SU-DHL-6 (cell line): ENCODE measurements at regions not wholly inside any gene's neighbourhood (a gene's known extent, or its start where the extent isn't known, plus 50 kb on each side); places are given as distances from the start of the nearest gene placed in this dataset.

Experiments used
- H2AFZ ChIP-seq: fragments of 200-600 bp; sonication (generic); 2 replicates; pipeline ENCODE4 v1.6.1; 2014; ENCODE audit warnings: low read depth, mild to moderate bottlenecking, moderate library complexity, mixed read lengths, antibody characterized with exemption, low read length; ENCODE audit not compliant: severe bottlenecking
- H3F3A ChIP-seq: fragments of 200-600 bp; shearing (Covaris generic); 2 replicates; pipeline ENCODE4 v1.6.0; 2016; ENCODE audit warnings: antibody characterized with exemption, mild to moderate bottlenecking; ENCODE audit not compliant: insufficient read depth
- H3K27ac ChIP-seq: fragments of 200-600 bp; sonication (generic); 2 replicates; pipeline ENCODE4 v1.5.1; 2016; ENCODE audit warnings: low read depth, mild to moderate bottlenecking, low read length, moderate library complexity, mixed read lengths
- H3K27me3 ChIP-seq: fragments of 200-600 bp; sonication (generic), shearing (Covaris generic); 2 replicates; pipeline ENCODE4 v1.6.0; 2014; ENCODE audit warnings: mild to moderate bottlenecking, low read length
- H3K36me3 ChIP-seq: fragments of 200-600 bp; sonication (generic); 2 replicates; pipeline ENCODE4 v1.6.1; 2014; ENCODE audit warnings: mild to moderate bottlenecking, low read length, mixed read lengths
- H3K4me2 ChIP-seq: fragments of 300-600, 200-600 bp; shearing (Covaris generic), sonication (generic); 2 replicates; pipeline ENCODE4 v1.6.0; 2014; ENCODE audit warnings: low read length, low read depth, mild to moderate bottlenecking; ENCODE audit not compliant: poor library complexity, severe bottlenecking
- H3K4me3 ChIP-seq: fragments of 200-600 bp; sonication (generic); 2 replicates; pipeline ENCODE4 v1.5.1; 2014; ENCODE audit warnings: antibody characterized with exemption, low read length, mild to moderate bottlenecking, mixed read lengths; ENCODE audit not compliant: insufficient read depth, poor library complexity, severe bottlenecking
- H3K79me2 ChIP-seq: fragments of 200-600 bp; sonication (generic); 2 replicates; pipeline ENCODE4 v1.6.1; 2014; ENCODE audit warnings: mild to moderate bottlenecking, low read length, moderate library complexity; ENCODE audit not compliant: insufficient read depth
- H3K9ac ChIP-seq: fragments of 200-600 bp; sonication (generic); 2 replicates; pipeline ENCODE4 v1.7.0; 2014; ENCODE audit warnings: mild to moderate bottlenecking, low read length
- H3K9me2 ChIP-seq: fragments of 200-600 bp; sonication (generic); replicated peaks from 2 replicates; pipeline ENCODE4 v1.6.1; 2014; ENCODE audit warnings: low read length; ENCODE audit not compliant: insufficient read depth
- H3K9me3 ChIP-seq: fragments of 200-600 bp; sonication (generic); 2 replicates; pipeline ENCODE4 v1.6.1; 2014; ENCODE audit warnings: low read length, mixed read lengths; ENCODE audit not compliant: insufficient read depth
- H4K20me1 ChIP-seq: fragments of 200-600 bp; sonication (generic); 2 replicates; pipeline ENCODE4 v1.6.1; 2014; ENCODE audit warnings: low read depth, mild to moderate bottlenecking, antibody characterized with exemption, low read length, moderate library complexity, mixed read lengths
- EZH2phosphoT487 ChIP-seq: fragments of 200-600 bp; sonication (generic), shearing (Covaris generic); conservative IDR thresholded peaks from 2 replicates; pipeline ENCODE4 v1.6.1; 2018; ENCODE audit warnings: mild to moderate bottlenecking, antibody characterized with exemption, low read length, moderate library complexity, mixed read lengths
- TF ChIP-seq, protein P1 (sequence below): fragments of 200-600 bp; sonication (generic); IDR thresholded peaks from one replicate; pipeline ENCODE4 v1.5.1; 2017; ENCODE audit warnings: antibody characterized with exemption, mild to moderate bottlenecking, low read length, moderate library complexity; ENCODE audit not compliant: insufficient read depth, poor library complexity, severe bottlenecking

DNA sequence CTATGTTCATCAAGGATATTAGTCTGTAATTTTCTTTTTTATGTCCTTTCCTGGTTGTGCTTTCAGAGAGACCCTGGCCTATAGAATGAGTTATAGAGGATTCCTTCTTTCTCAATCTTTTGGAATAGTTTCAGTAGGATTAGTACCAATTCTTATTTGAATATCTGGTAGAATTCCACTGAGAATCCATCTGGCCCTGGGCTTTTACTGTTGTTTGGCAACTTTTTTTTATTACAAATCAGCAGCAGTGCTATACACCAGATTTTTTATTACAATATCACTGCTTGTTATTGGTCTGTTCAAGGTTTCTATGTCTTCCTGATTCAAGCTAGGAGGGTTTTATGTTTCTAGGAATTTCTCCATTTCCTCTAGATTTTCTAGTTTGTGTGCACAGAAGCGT, 50.0 kb upstream of the NRSN1 start:
- no peaks in the 10 kb centered on the region for H3K79me2 ChIP-seq
- no peaks in the 10 kb centered on the region for H4K20me1 ChIP-seq
- no peaks in the 10 kb centered on the region for H3K27me3 ChIP-seq
- H3F3A ChIP-seq = no peaks in the 10 kb centered on the region
- TF ChIP-seq, protein P1, sequence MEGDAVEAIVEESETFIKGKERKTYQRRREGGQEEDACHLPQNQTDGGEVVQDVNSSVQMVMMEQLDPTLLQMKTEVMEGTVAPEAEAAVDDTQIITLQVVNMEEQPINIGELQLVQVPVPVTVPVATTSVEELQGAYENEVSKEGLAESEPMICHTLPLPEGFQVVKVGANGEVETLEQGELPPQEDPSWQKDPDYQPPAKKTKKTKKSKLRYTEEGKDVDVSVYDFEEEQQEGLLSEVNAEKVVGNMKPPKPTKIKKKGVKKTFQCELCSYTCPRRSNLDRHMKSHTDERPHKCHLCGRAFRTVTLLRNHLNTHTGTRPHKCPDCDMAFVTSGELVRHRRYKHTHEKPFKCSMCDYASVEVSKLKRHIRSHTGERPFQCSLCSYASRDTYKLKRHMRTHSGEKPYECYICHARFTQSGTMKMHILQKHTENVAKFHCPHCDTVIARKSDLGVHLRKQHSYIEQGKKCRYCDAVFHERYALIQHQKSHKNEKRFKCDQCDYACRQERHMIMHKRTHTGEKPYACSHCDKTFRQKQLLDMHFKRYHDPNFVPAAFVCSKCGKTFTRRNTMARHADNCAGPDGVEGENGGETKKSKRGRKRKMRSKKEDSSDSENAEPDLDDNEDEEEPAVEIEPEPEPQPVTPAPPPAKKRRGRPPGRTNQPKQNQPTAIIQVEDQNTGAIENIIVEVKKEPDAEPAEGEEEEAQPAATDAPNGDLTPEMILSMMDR = no peak
- no peak for TF ChIP-seq EZH2phosphoT487
- no peak overlapping the region for H2AFZ ChIP-seq
- H3K27ac ChIP-seq = no peak overlapping the region
- H3K36me3 ChIP-seq = no peaks in the 10 kb centered on the region
- H3K9me2 ChIP-seq = no peaks in the 10 kb centered on the region
- H3K9me3 ChIP-seq = no peaks in the 10 kb centered on the region
- H3K9ac ChIP-seq = no peak overlapping the region
- no peak overlapping the region for H3K4me3 ChIP-seq
- no peak overlapping the region for H3K4me2 ChIP-seq
